ENCODE measurements at regions not wholly inside any gene's neighbourhood (a gene's known extent, or its start where the extent isn't known, plus 50 kb on each side); places are given as distances from the start of the nearest gene placed in this dataset.

GRCh38 chr9:27743490-27743889 is 170.2 kb upstream of the C9orf72 start:
- TF ChIP-seq, protein P1, sequence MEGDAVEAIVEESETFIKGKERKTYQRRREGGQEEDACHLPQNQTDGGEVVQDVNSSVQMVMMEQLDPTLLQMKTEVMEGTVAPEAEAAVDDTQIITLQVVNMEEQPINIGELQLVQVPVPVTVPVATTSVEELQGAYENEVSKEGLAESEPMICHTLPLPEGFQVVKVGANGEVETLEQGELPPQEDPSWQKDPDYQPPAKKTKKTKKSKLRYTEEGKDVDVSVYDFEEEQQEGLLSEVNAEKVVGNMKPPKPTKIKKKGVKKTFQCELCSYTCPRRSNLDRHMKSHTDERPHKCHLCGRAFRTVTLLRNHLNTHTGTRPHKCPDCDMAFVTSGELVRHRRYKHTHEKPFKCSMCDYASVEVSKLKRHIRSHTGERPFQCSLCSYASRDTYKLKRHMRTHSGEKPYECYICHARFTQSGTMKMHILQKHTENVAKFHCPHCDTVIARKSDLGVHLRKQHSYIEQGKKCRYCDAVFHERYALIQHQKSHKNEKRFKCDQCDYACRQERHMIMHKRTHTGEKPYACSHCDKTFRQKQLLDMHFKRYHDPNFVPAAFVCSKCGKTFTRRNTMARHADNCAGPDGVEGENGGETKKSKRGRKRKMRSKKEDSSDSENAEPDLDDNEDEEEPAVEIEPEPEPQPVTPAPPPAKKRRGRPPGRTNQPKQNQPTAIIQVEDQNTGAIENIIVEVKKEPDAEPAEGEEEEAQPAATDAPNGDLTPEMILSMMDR (IDR thresholded peaks at IDR 0.05) = no peak
- TF ChIP-seq POLR2A (IDR thresholded peaks at IDR 0.05) = no peak

Measured in ovary (tissue), 3 donors.